BLaER1 (cell line): ENCODE measurements at regions not wholly inside any gene's neighbourhood (a gene's known extent, or its start where the extent isn't known, plus 50 kb on each side); places are given as distances from the start of the nearest gene placed in this dataset.
"Not testable (repeated sequence)": the region's sequence is repeated elsewhere in the genome, so short reads cannot be mapped to it uniquely, and the experiment has no call there.

Experiments used
- H3K27ac ChIP-seq: shearing (Covaris generic); formaldehyde crosslinking; 2 replicates; pipeline ENCODE4 v1.8.1; 2022
- H3K27me3 ChIP-seq: shearing (Covaris generic); formaldehyde crosslinking; 2 replicates; pipeline ENCODE4 v1.8.1; 2022
- H3K36me3 ChIP-seq: shearing (Covaris generic); formaldehyde crosslinking; 2 replicates; pipeline ENCODE4 v1.8.1; 2022
- H3K4me1 ChIP-seq: shearing (Covaris generic); formaldehyde crosslinking; 2 replicates; pipeline ENCODE4 v1.8.1; 2022
- H3K4me2 ChIP-seq: shearing (Covaris generic); formaldehyde crosslinking; 2 replicates; pipeline ENCODE4 v1.8.1; 2022
- H3K4me3 ChIP-seq: shearing (Covaris generic); formaldehyde crosslinking; 2 replicates; pipeline ENCODE4 v1.8.1; 2022
- H3K9ac ChIP-seq: shearing (Covaris generic); formaldehyde crosslinking; 2 replicates; pipeline ENCODE4 v1.8.1; 2022
- H3K9me3 ChIP-seq: shearing (Covaris generic); formaldehyde crosslinking; 2 replicates; pipeline ENCODE4 v1.8.1; 2022
- H4K20me1 ChIP-seq: shearing (Covaris generic); formaldehyde crosslinking; 2 replicates; pipeline ENCODE4 v1.8.1; 2022
- Cebpa-rat ChIP-seq: shearing (Covaris generic); IDR thresholded peaks from 2 replicates; pipeline ENCODE4 v1.8.1; 2022

DNA sequence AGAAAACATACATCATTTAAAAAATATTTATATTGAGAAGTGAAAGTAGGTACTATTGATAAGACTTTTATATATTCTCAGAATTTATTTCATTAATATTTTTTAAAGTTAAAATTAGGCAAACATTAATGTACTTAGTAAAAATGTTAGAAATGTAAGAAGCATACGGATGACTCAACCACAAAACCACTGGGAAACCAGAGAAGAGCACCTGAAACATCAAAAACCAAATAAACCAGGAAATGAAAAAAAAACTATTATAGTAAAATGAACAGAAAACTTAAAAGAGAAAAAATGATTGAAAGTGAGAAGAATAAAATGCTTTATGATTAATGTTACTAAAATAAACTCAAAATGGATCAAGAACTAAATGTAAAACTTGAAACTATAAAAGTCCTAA, 233.2 kb upstream of the DAB2 start:
- no peaks in the 10 kb centered on the region for H3K27me3 ChIP-seq

DNA sequence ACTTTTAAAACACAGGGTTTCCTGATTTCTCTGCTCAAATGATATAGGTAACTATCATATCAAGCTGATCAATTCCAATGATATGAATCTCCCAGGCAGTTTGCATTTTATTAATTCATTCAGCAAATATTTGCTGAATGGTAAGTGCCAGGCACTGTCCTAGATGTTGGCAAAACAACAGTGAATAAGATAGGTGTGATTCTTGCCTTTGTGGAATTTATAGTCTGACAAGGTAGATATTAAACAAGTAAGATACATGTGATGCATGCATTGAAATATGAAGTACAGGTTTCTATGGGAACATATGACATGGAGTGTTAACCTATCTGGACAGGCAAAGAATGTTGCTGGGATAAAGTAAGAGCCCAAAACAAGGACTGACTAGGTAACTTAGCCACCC, 231.8 kb upstream of the DAB2 start:
- TF ChIP-seq Cebpa-rat: no peak
- no peak overlapping the region for H3K4me2 ChIP-seq
- no peaks in the 10 kb centered on the region for H3K27me3 ChIP-seq
- H3K9me3 ChIP-seq: peaks cover 36% of the 10 kb centered on the region
- H4K20me1 ChIP-seq: no peaks in the 10 kb centered on the region
- H3K36me3 ChIP-seq: no peaks in the 10 kb centered on the region
- H3K4me3 ChIP-seq: no peak overlapping the region
- H3K4me1 ChIP-seq: peaks cover 40% of the 10 kb centered on the region
- H3K27ac ChIP-seq: no peak overlapping the region
- H3K9ac ChIP-seq: no peak overlapping the region

More for the DNA sequence above, 233.2 kb upstream of the DAB2 start:
- H3K9ac ChIP-seq: no peak overlapping the region
- H4K20me1 ChIP-seq: no peaks in the 10 kb centered on the region
- H3K4me2 ChIP-seq: peak overlapping the region; percentile 5; the same call in 1 of the 2 replicates
- H3K27ac ChIP-seq: no peak overlapping the region
- no peak for TF ChIP-seq Cebpa-rat
- peaks cover 28% of the 10 kb centered on the region for H3K9me3 ChIP-seq
- peaks cover 50% of the 10 kb centered on the region for H3K4me1 ChIP-seq
- no peak overlapping the region for H3K4me3 ChIP-seq
- no peaks in the 10 kb centered on the region for H3K36me3 ChIP-seq

DNA sequence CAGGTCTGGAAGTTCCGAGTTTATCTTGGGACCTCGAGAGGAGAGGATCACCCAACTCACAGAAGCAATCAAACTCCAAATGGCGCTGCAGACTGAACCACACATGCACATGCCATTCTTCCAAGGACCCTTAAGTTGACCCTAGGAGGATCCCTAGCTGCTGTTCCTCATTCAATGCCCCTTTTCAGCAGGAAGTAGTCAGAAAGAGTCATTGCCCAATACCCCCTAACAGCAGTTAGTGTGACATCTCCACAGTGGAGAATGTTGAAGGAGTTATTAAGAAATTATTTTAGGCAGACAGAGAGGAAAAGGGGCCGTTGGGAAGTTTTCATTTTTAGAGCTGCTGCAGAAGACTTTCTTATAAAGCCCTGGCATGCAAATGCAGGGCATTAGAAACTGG, 229.9 kb upstream of the DAB2 start:
- H3K27me3 ChIP-seq: no peaks in the 10 kb centered on the region
- peaks cover 21% of the 10 kb centered on the region for H3K4me1 ChIP-seq
- no peak overlapping the region for H3K4me3 ChIP-seq
- no peak overlapping the region for H3K9ac ChIP-seq
- no peak overlapping the region for H3K4me2 ChIP-seq
- H3K36me3 ChIP-seq: no peaks in the 10 kb centered on the region
- no peak overlapping the region for H3K27ac ChIP-seq
- no peak for TF ChIP-seq Cebpa-rat
- peaks cover 33% of the 10 kb centered on the region for H3K9me3 ChIP-seq
- H4K20me1 ChIP-seq: no peaks in the 10 kb centered on the region

DNA sequence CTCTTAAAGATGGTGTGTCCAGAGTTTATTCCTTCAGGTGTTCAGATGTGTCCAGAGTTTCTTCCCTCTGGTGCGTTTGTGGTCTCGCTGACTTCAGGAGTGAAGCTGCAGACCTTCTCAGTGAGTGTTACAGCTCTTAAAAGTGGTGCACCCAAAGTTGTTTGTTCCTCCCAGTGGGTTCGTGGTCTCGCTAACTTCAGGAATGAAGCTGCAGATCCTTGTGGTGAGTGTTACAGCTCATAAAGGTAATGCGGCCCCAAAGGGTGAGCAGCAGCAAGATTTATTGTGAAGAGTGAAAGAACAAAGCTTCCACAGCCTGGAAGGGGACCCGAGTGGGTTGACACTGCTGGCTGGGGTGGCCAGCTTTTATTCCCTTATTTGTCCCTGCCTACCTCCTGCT, 227.7 kb upstream of the DAB2 start:
- not testable (repeated sequence) for H3K4me3 ChIP-seq, H3K27me3 ChIP-seq, H3K27ac ChIP-seq, H3K4me2 ChIP-seq, H3K9ac ChIP-seq, H4K20me1 ChIP-seq, H3K4me1 ChIP-seq, H3K36me3 ChIP-seq
- peaks cover 17% of the 10 kb centered on the region for H3K9me3 ChIP-seq

DNA sequence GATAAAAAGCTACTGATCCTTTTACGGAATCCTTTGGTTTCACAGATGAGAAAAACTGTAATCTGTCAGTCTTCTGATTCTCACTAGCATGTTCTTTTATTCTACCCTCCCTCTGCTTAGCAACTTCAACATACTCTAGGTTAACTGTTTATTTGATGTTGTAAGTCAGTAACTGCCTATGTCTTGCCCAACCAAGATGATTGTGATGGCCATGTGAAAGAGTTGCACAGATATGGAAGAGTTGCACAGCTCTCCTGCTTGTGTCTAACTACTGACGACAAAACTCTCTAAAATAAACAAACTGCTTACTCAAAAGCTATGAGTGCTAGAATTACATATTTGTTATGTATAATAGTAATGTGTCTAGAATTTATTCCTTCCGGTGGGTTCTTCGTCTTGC, 227.3 kb upstream of the DAB2 start:
- Histone ChIP-seq H3K36me3 (no peaks in the 10 kb centered on the region), H3K9ac (no peak overlapping the region), H3K9me3 (peaks cover 17% of the 10 kb centered on the region), H3K27me3 (no peaks in the 10 kb centered on the region), H4K20me1 (no peaks in the 10 kb centered on the region), H3K27ac (no peak overlapping the region), H3K4me3 (no peak overlapping the region), H3K4me1 (no peaks in the 10 kb centered on the region), H3K4me2 (no peak overlapping the region)
- no peak for TF ChIP-seq Cebpa-rat

DNA sequence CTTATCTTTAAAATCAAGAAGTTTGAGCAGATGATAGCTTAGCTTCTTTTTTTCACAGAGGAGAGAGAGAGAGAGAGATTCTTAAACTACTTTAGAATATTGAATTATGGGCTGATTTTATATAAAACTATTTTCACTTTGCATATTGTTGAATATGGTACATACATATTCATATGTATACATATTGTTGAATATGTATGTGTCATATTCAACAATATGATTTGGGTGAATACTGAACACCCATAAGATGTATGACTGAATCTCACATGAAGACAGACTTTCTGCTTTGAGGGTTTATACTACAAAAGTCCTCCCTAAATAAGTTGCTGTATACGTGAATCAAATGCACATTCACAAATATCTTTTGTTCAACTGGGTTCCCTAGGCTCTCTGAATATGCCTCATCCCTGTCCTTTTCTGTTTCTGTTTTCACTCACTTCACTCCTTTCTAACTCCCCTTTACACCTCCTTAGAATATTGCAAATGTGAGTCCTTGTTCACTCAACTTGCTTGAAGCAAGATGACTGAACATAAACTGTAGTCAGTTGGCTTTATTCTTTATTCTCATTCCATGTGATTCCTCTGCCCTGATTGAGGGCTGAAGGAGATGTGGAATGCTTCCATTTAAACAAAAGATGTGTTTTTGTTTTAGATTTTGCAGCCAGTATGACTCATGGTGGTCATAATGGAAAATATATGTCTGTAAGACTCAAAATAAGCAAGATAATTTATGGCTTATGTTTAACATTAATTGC, 225.4 kb upstream of the DAB2 start:
- H3K27me3 ChIP-seq: no peaks in the 10 kb centered on the region
- no peak overlapping the region for H3K27ac ChIP-seq

DNA sequence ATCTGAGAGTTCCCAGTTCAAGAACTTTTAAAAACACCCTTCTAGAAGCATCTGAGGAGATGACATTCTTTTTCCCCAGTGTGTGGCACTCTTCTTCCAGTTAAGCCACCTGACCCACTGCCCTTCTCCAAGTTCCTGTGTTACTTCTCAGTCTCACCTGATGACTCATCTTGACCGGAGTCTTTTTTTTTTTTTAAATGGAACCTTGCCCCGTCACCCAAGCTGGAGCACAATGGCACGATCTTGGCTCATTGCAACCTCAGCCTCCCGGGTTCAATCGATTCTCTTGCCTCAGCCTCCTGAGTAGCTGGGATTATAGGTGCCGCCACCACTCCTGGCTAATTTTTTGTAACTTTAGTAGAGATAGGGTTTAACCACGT, 224.1 kb upstream of the DAB2 start:
- no peaks in the 10 kb centered on the region for H4K20me1 ChIP-seq
- no peak overlapping the region for H3K4me2 ChIP-seq
- no peak overlapping the region for H3K9ac ChIP-seq
- H3K27me3 ChIP-seq: no peaks in the 10 kb centered on the region
- H3K4me3 ChIP-seq: no peak overlapping the region
- no peak overlapping the region for H3K27ac ChIP-seq
- H3K36me3 ChIP-seq: no peaks in the 10 kb centered on the region
- H3K4me1 ChIP-seq: no peaks in the 10 kb centered on the region
- peaks cover 15% of the 10 kb centered on the region for H3K9me3 ChIP-seq
- no peak for TF ChIP-seq Cebpa-rat

More for the DNA sequence above, 225.4 kb upstream of the DAB2 start:
- Histone ChIP-seq H3K4me1 (no peaks in the 10 kb centered on the region), H4K20me1 (no peaks in the 10 kb centered on the region), H3K4me2 (no peak overlapping the region), H3K9ac (no peak overlapping the region), H3K9me3 (peaks cover 22% of the 10 kb centered on the region), H3K36me3 (no peaks in the 10 kb centered on the region), H3K4me3 (no peak overlapping the region)
- no peak for TF ChIP-seq Cebpa-rat

DNA sequence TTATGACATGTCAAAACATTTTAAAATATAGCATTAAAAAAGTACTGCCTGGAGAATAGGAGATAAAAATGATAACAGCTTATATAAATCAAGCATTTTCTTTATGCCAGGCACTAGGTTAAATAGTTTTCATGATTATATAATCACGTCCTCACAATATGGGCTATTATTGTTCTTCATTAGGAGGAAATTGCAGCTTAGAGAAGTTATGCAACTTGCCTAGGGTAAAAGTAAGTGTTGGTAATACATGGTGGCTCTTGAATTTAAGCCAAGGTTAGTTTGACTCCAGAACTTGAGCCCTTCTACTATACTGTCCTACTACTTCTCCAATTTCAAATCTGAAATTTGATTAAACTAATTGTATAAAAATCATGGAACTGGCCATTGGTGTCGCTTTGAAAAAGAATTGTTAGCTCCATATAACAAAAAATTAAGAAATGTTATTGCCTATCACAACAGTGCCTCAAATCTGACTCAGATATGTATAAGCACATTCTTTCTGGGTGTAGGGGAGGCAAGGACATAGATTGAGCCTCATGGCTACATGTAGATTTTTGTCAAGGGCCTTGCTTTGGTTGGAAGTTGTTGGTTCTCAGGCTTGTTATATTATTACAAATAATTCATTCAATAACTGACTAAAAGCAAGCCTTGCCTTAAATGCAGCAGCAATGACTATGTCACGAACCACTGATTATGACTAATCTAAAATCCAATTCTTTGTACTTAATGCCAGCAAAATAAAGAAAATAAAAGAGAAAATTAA, 223.5 kb upstream of the DAB2 start:
- H3K27ac ChIP-seq: no peak overlapping the region
- no peak overlapping the region for H3K4me2 ChIP-seq
- no peak overlapping the region for H3K9ac ChIP-seq
- no peak overlapping the region for H3K4me3 ChIP-seq
- peaks cover 15% of the 10 kb centered on the region for H3K9me3 ChIP-seq
- no peaks in the 10 kb centered on the region for H3K27me3 ChIP-seq
- no peaks in the 10 kb centered on the region for H3K36me3 ChIP-seq
- H3K4me1 ChIP-seq: no peaks in the 10 kb centered on the region
- no peak for TF ChIP-seq Cebpa-rat
- no peaks in the 10 kb centered on the region for H4K20me1 ChIP-seq

DNA sequence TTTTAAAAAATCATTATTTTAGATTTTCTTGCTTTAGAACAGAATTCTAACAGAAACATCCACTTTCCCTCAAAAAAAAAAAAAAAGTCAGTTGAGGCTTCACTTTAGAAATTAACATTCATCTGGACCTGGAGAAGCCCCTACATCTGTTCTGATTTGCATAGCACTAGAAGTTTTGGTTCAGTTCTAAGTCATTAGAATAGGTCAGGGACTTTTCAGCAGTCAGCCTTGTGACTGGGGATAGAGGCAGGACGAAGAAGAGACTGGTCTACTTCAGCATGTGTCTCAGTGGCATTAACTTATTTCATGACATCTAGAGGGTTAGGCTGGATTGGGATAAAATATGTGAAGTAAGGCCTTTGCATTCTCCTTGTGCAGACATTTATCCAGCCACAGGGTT, 215.8 kb upstream of the DAB2 start:
- no peak overlapping the region for H3K27ac ChIP-seq
- no peaks in the 10 kb centered on the region for H3K27me3 ChIP-seq
- peaks cover 10% of the 10 kb centered on the region; the same call in 1 of the 2 replicates for H3K9me3 ChIP-seq
- no peaks in the 10 kb centered on the region for H3K36me3 ChIP-seq
- no peaks in the 10 kb centered on the region for H4K20me1 ChIP-seq
- no peak overlapping the region for H3K9ac ChIP-seq
- no peak overlapping the region for H3K4me2 ChIP-seq
- TF ChIP-seq Cebpa-rat: no peak
- no peaks in the 10 kb centered on the region for H3K4me1 ChIP-seq
- H3K4me3 ChIP-seq: no peak overlapping the region

DNA sequence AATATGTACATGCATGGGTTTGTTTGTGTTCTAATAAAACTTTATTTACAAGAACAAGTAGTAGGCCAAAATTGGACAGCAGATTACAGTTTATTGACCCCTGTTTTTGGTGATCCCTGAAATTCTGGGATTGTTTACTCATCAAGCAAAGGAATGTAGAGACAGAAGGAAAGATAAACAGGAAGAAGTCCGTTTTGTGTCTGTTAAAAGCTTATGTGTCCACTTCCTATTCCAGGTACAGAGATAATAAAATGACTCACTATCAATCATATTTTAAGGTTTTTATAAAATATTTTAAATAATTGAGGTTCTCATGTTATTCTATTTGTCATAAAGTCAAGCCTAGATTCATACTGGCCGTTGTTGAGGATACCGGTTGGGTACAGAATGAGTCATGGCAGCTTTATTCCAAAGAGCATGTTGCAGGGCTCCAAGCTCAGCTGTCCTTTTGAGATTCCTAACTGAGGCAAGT, 214.9 kb upstream of the DAB2 start:
- no peak overlapping the region for H3K4me2 ChIP-seq
- H4K20me1 ChIP-seq: no peaks in the 10 kb centered on the region
- H3K4me3 ChIP-seq: no peak overlapping the region
- no peak for TF ChIP-seq Cebpa-rat
- no peaks in the 10 kb centered on the region for H3K36me3 ChIP-seq
- H3K9ac ChIP-seq: no peak overlapping the region
- no peak overlapping the region for H3K27ac ChIP-seq
- peaks cover 10% of the 10 kb centered on the region; the same call in 1 of the 2 replicates for H3K9me3 ChIP-seq
- H3K4me1 ChIP-seq: no peaks in the 10 kb centered on the region
- no peaks in the 10 kb centered on the region for H3K27me3 ChIP-seq
